Mucosa of descending colon (tissue), 3 donors: ENCODE measurements at regions not wholly inside any gene's neighbourhood (a gene's known extent, or its start where the extent isn't known, plus 50 kb on each side); places are given as distances from the start of the nearest gene placed in this dataset.

Source experiments
- ATAC-seq: fragments of 200-7000 bp; cut with Tn5 transposase; one replicate; pipeline ENCODE4 v1.9.1; 2020; ENCODE audit warnings: mild to moderate bottlenecking, moderate library complexity
- DNase-seq, 3 donors: peaks; one replicate each; pipeline ENCODE4 v3.0.0-alpha.2; 2020
- H3K36me3 ChIP-seq: fragments of 200-600 bp; one replicate; pipeline ENCODE4 v1.8.0; 2021; ENCODE audit warnings: low read depth, mild to moderate bottlenecking
- H3K4me1 ChIP-seq: fragments of 200-600 bp; one replicate; pipeline ENCODE4 v1.8.0; 2021; ENCODE audit warnings: low read depth, mild to moderate bottlenecking
- H3K4me3 ChIP-seq: fragments of 200-600 bp; one replicate; pipeline ENCODE4 v1.8.0; 2021; ENCODE audit warnings: mild to moderate bottlenecking
- H3K9me3 ChIP-seq: fragments of 200-600 bp; one replicate; pipeline ENCODE4 v1.8.0; 2021; ENCODE audit warnings: mild to moderate bottlenecking
- CTCF ChIP-seq: fragments of 200-600 bp; IDR thresholded peaks from one replicate; pipeline ENCODE4 v1.8.0; 2022; ENCODE audit warnings: antibody characterized with exemption, mild to moderate bottlenecking
- intact Hi-C, 2 donors: fragments of 100-400 bp; cut with DNase I in 1 of 2; cut with micrococcal nuclease in 1 of 2; formaldehyde crosslinking; loops; one replicate each; pipeline versions ENCODE4 v1.11.0 to v1.11.1; 2022; cut with DNase I, micrococcal nuclease
- donor health status: DM: no; HTN: no; CAD: no; lungs with moderate emphysema.
- donor health status: DM: no; HTN: no; CAD: no.
- donor health status: DM: no; HTN: yes; CAD: no.

GRCh38 chr15:53384417-53384816, 375.0 kb downstream of the WDR72 start:
- no peaks in the 10 kb centered on the region for H3K36me3 ChIP-seq
- ATAC-seq: peak; percentile 72
- peak in 2 of 3 donors; percentile 53 to 64 for DNase-seq
- H3K4me1 ChIP-seq: no peaks in the 10 kb centered on the region
- TF ChIP-seq CTCF: no peak
- no peaks in the 10 kb centered on the region for H3K9me3 ChIP-seq
- intact Hi-C loops: no loop called here
- H3K4me3 ChIP-seq: no peak overlapping the region

GRCh38 chr15:53378096-53378800, 381.2 kb downstream of the WDR72 start:
- TF ChIP-seq CTCF: no peak
- Histone ChIP-seq H3K36me3 (no peaks in the 10 kb centered on the region), H3K9me3 (no peaks in the 10 kb centered on the region), H3K4me3 (no peak overlapping the region), H3K4me1 (no peaks in the 10 kb centered on the region)
- intact Hi-C loops: no loop called here
- DNase-seq (no peak), ATAC-seq (no peak)

- H3K4me3 ChIP-seq: no peak overlapping the region
- intact Hi-C loops: no loop called here
- ATAC-seq (no peak), DNase-seq (no peak)
- H3K4me1 ChIP-seq: no peaks in the 10 kb centered on the region
- H3K9me3 ChIP-seq: peaks cover 12% of the 10 kb centered on the region
- no peak for TF ChIP-seq CTCF
- H3K36me3 ChIP-seq: no peaks in the 10 kb centered on the region
Observed at GRCh38 chr15:53367740-53368139, 391.7 kb downstream of the WDR72 start.

GRCh38 chr15:53360881-53361280, 398.6 kb downstream of the WDR72 start:
- intact Hi-C loops: no loop called here
- H3K4me3 ChIP-seq: no peak overlapping the region
- H3K4me1 ChIP-seq: no peaks in the 10 kb centered on the region
- no peak for DNase-seq
- no peak for TF ChIP-seq CTCF
- H3K36me3 ChIP-seq: no peaks in the 10 kb centered on the region
- no peak for ATAC-seq
- no peaks in the 10 kb centered on the region for H3K9me3 ChIP-seq

GRCh38 chr15:53359038-53359437, 400.4 kb downstream of the WDR72 start:
- Histone ChIP-seq H3K4me3 (no peak overlapping the region), H3K9me3 (no peaks in the 10 kb centered on the region), H3K36me3 (no peaks in the 10 kb centered on the region), H3K4me1 (no peaks in the 10 kb centered on the region)
- intact Hi-C loops: no loop called here
- TF ChIP-seq CTCF: no peak
- ATAC-seq (peak; percentile 22), DNase-seq (no peak)

GRCh38 chr15:53354874-53355273, 404.6 kb downstream of the WDR72 start:
- no peak for TF ChIP-seq CTCF
- Histone ChIP-seq H3K36me3 (no peaks in the 10 kb centered on the region), H3K4me3 (no peak overlapping the region), H3K9me3 (no peaks in the 10 kb centered on the region), H3K4me1 (no peaks in the 10 kb centered on the region)
- no peak for ATAC-seq
- no peak for DNase-seq
- intact Hi-C loops: no loop called here
